ENCODE measurements at regions not wholly inside any gene's neighbourhood (a gene's known extent, or its start where the extent isn't known, plus 50 kb on each side); places are given as distances from the start of the nearest gene placed in this dataset.

DNA sequence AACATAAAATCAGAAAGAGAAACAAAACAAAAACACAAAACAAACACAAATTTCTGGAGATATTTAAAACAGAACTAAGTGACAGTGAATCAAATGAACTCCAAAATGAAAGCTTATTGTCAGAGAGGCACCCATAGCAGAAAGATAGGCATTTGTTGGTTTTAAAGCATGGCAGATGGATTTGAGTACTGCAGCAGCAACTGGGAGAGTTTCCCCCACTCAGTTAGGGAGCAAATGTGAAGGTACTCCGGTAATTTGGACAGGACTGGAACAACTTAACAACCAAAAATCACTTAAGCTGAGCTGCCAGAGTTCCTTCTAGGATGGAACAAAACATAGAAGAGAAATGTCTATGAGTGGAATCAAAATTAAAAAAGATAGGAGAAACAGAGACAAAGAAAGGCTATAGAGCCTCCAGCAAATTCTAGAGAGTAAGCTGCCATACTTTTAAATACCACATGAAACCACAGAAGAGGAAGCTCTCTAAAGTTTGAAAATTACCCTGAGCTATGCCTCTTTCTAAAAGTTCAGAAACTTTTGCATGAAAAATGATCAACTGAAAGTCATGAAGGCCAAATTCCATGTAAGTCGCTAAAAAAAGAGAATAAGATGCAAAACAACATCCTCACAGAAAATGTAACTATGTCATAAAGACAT lies 1248.3 kb upstream of the USP15 start:
- H3K4me3 ChIP-seq (ENCODE audit: low read depth, low read length), result no peak overlapping the region
- no peak for DNase-seq (ENCODE audit: low read depth)

DNA sequence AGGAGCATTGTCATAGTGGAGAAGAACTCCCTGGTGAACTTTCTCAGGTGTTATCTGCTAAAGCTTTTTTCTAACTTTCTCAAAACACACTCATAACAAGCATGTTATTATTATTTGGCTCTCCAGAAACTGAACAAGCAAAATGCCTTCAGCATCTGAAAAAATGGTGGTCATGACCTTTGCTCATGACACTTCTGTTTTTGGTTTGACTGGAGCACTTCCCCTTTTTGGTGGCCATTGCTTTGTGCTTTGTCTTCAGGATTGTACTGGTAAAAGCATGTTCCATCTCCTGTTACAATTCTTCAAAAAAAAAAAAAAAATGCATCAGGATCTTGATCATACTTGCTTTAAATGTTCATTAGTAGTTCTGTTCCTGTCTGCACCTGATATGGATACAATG lies 1241.6 kb upstream of the USP15 start:
- H3K4me3 ChIP-seq (ENCODE audit: low read depth, low read length), result no peak overlapping the region
- no peak for DNase-seq (ENCODE audit: low read depth)

DNA sequence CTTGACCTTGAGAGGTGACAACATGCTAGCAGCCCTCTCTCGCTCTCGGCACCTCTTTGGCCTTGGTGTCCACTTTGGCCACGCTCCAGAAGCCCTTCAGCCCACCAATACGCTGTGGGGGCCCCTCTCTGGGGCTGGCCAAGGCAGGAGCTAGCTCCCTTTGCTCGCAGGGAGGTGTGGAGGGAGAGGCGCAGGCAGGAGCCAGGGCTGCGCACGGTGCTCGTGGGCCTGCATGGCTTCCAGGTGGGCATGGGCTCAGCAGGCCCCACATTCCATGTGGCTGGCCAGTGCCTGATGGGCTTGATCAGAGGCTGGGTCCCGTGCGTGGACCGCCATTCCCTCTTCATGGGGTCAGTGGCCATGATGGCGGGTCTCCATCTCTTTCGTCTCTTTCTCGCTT lies 1237.0 kb upstream of the USP15 start:
- DNase-seq (ENCODE audit: low read depth), result no peak

DNA sequence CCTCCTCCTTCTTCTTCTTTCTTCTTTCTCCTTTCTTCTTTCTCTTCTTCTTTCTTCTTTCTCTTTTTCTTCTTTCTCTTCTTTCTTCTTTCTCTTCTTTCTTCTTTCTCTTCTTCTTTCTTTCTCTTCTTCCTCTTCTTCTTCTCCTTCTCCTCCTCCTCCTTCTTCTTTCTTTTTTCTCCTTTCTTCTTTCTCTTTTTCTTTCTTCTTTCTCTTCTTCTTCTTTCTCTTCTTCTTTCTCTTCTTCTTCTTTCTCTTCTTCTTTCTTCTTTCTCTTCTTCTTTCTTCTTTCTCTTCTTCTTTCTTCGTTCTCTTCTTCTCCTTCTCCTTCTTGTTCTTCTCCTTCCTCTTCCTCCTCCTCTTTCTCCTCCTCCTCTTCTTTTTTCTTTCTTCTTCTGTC lies 1230.7 kb upstream of the USP15 start:
- no peak overlapping the region for H3K4me3 ChIP-seq (ENCODE audit: low read depth, low read length)
- DNase-seq (ENCODE audit: low read depth), result no peak

More for the DNA sequence above, 1237.0 kb upstream of the USP15 start:
- H3K4me3 ChIP-seq (ENCODE audit: low read depth, low read length), result no peak overlapping the region

DNA sequence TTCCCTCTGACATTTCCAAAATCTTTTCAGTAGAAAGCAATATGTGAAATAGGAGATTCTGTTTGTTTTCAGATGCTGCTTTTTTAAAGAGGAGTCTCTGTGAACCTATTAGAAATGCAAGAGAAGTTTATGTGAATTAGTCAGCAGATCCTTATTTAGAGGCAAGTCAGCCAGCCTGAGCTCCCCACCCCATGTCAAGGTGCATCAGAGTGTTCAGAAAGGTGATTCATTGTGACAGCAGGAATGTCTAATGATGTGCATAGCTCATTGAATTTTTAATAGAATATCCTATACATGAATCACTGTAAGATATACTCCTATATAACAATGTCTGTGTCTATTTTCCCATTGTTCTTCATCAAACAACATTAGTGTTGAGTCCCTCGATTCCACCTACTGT lies 1222.4 kb upstream of the USP15 start:
- no peak overlapping the region for H3K4me3 ChIP-seq (ENCODE audit: low read depth, low read length)
- DNase-seq (ENCODE audit: low read depth), result no peak

DNA sequence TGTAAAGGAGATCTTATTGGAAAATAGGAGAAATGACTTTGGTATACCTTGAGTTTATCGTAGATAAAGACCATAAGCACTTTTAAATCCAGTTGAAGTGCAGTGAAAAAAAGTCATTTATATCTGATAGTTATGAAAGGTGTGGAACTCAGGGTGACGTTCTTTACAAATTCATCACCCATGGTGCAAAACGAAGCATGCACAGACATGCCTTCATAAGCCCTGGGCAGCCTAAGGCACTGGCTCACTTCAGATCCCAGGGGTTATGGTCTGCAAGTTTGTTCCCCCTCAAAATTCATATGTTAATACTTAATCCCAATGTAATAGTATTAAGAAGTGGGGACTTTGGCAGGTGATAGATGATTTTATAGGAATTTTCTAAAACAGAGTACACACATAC lies 1216.4 kb upstream of the USP15 start:
- no peak overlapping the region for H3K4me3 ChIP-seq (ENCODE audit: low read depth, low read length)
- no peak for DNase-seq (ENCODE audit: low read depth)

DNA sequence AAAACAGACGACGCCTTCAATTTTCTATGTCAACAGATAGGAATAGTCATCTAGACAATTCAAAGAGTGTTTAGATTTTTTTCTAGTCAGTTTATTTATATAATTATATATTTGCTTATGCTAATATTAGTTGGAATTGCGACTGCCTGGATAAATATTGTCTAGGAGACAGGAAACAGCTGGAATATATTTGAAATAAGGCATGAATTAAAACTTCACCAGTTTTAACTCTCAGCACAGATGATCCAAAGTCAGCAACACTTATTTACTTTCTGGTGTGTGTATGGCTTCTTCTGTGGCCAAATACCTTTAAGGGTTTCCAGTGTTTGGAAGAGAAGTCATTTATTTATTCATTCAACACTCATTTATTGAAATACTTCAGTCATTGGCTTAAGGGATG lies 1215.4 kb upstream of the USP15 start:
- no peak overlapping the region for H3K4me3 ChIP-seq (ENCODE audit: low read depth, low read length)
- no peak for DNase-seq (ENCODE audit: low read depth)

DNA sequence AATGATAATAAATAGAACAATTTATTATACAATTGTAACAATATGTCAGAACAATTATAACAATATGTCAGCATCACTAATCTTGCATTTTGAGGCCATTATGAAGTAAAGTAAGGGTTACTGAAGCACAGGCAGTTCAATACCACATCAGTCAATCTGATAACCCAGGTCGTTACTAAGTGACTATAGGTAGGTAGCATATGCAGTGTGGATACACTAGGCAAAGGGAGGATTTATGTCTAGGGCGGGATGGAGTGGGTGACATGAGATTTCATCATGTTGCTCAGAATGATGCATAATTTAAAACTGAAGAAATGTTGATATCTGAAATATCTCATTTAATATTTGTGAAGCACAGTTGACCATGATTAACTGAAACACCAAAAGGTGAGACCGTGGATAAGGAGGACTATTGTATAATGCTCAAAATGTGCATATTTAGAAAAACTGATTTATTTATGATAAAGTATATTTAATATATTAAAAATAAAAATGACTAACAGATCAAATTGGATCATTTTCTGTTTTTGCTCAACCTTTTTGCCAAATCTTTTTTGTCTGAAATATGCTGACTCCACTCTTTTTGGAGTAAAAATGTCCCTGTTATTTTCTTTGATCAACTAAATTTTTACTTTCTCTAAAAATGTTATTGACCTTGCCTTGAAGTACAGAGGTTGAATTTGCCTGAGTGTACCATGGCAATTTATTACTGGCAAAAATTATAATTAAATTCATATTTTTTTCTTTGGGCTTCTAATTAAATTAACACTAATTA lies 1189.4 kb upstream of the USP15 start:
- no peak overlapping the region for H3K4me3 ChIP-seq (ENCODE audit: low read depth, low read length)
- no peak for DNase-seq (ENCODE audit: low read depth)

DNA sequence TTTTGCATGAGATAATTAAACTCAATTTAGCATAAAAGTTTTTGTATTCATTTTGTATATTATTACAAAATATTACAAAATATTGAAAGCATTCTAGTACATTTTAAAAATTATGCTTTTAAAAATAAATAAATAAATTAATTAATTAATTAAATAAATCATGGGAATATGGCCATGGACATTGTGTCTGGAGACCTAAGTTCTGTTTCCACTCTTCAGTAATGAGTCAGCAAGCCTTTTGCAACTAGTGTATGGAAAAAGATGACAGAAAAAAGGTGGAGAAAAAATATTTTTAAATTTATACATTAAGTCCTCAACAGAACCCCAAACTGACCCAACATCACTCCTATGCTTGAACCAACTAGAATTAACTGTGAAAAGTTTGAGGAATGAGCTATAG lies 1187.5 kb upstream of the USP15 start:
- no peak for DNase-seq (ENCODE audit: low read depth)

DNA sequence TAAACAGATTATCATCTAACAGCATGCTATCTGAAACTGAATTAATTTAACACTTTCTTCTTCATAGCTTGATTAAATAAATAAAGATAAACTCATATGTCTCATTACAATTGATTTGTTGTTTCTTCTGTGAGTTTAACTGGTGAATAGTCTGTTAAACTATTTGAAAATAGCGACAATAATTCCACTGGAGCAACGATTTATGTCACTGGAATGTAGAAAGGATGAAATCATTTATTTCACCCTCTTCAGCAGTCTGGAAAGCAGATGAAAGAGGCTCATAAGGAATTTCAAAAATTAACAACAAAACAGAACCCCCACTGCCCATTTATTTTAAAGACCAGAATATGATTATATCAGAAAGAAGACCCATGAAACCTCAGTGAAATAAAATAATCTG lies 1165.1 kb upstream of the USP15 start:
- no peak overlapping the region for H3K4me3 ChIP-seq (ENCODE audit: low read depth, low read length)

More for the DNA sequence above, 1187.5 kb upstream of the USP15 start:
- H3K4me3 ChIP-seq (ENCODE audit: low read depth, low read length), result no peak overlapping the region

DNA sequence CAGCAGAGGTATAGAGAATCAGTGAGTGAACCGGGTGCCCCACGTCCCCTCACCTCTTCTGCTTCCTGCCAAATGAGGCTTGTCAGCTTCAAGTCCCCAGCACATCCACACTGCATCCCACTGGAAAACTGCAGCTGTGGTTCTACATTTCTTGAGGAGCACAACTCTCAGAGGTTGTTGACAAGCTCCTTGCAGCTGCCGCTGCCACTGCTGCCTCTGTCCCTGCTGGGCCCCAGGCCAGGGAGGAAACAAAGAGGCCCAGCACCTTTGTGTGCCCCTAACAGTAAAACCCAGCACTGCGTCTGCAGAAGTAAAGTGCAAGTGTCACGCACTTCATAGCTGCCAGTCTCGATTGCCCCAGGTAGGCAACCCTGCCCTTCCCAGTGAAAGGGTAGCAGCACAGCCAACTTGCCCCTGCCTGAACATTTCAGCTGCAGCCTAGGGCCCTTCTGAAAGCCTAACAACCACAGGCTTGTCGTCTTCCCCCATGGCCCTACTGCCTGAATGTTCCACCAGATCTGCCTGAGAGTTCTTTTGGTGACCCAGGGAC lies 1162.1 kb upstream of the USP15 start:
- DNase-seq (ENCODE audit: low read depth), result no peak
- no peak overlapping the region for H3K4me3 ChIP-seq (ENCODE audit: low read depth, low read length)

More for the DNA sequence above, 1165.1 kb upstream of the USP15 start:
- DNase-seq (ENCODE audit: low read depth), result no peak

DNA sequence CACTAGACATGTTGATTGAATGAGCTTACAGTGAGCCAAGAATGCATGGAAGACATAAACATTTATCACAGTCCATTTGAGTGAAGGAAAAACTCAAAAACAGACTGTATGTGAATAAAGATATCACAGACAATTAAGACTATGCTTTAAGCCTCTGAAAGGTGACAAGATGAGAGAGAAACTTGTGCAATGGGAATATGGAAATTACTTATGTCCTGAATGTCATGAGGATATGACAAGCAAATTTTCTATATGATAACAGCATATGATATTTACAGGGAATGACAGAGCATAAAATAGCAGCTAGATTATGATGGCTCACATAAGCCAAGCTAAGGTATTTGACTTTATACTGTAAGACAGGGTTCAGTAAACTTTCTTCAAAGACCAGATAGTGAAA lies 1153.1 kb upstream of the USP15 start:
- H3K4me3 ChIP-seq (ENCODE audit: low read depth, low read length), result no peak overlapping the region
- no peak for DNase-seq (ENCODE audit: low read depth)

DNA sequence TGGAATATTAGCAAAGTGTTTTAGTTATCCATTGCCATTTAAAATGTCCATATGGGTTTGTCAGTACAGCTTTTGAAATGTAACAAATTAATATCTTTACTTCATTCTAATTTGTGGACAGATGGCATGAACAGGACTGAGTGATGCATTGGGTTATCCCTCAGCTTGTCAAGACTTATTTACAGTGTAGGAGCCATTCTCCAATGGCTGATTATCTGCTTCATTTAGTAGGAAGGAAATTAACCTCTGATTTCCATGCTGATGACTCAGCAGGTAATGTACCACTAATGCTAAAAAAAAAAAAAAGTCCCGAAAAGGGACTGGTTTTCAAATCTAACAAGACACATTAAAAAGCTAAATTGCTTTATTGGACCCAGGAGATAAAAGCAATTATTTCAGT lies 1149.0 kb upstream of the USP15 start:
- no peak for DNase-seq (ENCODE audit: low read depth)
- H3K4me3 ChIP-seq (ENCODE audit: low read depth, low read length), result no peak overlapping the region

DNA sequence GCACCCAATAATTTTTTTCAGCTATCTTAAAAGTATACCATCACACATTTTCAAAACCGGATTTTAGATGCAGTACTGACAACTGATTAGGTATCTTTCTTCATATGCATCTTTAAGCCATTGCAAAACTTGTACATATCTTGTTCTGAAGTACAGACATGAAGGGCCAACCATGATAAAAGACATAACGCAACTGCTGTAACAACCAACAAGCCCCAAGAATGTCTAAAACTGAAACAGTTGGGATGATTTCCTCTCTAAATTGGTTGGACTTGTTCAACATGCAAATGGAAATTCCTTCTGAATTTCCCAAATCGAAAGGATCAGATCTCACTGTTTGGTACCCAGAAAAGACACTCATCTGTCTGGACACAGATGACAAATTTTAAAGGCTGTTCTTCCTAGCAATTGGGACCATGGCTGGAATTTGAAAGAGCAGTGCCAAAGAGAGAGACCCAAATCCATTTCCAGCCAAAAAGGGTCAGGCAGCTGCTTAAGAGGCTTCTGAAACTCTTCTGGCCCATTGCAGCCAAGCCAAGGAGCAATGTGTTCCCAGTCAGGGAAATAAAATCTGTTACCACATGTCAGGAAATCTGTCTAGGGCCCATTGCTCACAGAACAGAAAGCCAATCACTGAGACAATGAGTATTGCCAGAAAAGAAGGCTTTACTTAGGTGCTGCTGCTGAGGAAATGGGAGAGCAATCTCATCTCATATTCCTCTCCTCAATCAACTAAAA lies 1122.4 kb upstream of the USP15 start:
- no peak overlapping the region for H3K4me3 ChIP-seq (ENCODE audit: low read depth, low read length)

DNA sequence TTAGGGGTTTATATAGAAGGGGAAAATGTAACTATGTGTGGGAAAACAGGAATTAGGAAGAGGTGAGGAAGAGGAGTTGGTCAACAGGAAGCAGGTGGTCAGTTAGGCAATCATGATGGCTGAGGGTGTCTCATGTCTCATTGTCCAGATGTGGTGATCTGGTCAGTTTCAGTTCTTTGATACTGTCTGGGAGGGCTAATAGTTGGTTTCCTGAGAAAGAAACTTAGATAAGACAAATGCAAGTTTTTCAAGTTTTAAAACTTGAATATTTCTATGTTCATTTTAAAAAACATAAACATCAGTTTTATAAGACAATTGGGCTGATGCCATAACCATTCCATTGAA lies 1121.8 kb upstream of the USP15 start:
- no peak for DNase-seq (ENCODE audit: low read depth)
- no peak overlapping the region for H3K4me3 ChIP-seq (ENCODE audit: low read depth, low read length)

More for the DNA sequence above, 1122.4 kb upstream of the USP15 start:
- DNase-seq (ENCODE audit: low read depth), result no peak

DNA sequence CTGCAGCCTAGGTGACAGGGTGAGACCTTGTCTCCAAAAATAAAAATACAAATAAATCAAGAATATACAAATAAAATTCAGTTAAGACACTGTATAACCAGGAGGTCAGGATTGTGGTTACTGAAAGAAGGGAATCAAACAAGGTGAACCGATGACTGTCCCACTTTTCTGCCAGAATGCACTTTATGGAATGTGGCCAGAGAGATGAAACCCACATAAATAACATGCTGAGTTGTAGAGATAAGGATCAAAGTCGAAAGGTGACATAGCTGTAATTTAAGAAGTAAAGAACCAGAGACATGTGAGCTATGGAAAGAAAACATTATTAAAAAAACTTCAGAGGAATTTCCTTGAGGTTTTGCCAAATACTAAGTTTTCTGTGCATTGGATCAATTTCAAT lies 1098.2 kb upstream of the USP15 start:
- DNase-seq (ENCODE audit: low read depth), result no peak
- no peak overlapping the region for H3K4me3 ChIP-seq (ENCODE audit: low read depth, low read length)

DNA sequence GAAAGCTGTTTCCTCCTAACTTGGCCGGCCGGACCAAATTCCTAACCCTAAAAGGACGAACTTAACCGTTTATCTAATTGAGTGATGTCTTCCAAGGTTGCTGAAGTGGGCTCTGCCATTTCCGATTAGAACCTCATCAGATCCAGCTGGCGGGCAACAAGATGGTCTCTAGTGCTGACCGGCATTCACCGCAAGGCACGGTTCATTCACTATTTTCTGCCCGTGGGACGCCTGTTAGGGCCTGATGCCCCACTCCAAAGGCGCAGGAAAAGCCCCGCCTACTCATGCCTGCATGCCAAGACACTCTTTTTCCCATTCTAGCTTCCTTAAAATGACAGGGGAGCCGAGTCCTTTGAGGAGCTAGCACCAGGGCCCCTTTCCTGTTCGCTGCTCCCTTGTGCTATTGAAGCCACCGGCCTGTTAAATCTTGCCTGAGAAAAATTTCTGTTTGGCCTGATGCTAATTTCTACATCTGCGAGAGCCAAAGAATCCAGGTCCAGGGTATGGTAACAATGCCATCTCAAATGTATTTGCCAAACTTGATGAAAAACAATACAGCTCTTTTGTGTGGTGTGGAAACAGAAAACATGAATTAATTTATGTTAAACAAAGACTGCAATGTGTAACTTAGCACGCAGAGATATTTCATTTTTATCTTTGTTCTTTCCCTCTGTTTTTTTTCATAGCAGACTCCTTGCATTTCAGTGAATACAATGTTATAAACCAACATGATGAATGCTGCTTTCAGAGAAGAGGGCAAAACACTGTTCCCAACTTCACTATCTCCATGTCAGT lies 1071.2 kb upstream of the USP15 start:
- DNase-seq (ENCODE audit: low read depth), result no peak
- H3K4me3 ChIP-seq (ENCODE audit: low read depth, low read length), result no peak overlapping the region

DNA sequence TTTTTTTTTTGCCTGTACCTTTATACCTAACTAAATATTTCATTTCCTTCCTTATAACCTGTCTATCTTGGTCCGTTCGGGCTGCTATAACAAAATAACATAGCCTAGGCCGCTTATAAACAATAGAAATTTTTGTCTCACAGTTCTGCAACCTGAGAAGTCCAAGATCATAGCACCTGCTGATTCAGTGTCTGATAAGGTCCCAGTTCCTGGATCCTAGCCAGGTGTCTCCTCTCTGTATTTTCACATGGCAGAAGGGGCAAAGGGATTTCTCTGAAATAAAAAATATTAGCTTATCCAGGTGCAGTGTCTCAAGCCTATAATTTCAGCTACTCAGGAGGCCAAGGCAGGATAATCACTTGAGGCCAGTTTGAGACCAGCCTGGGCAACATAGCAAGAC lies 1046.6 kb upstream of the USP15 start:
- no peak for DNase-seq (ENCODE audit: low read depth)

DNA sequence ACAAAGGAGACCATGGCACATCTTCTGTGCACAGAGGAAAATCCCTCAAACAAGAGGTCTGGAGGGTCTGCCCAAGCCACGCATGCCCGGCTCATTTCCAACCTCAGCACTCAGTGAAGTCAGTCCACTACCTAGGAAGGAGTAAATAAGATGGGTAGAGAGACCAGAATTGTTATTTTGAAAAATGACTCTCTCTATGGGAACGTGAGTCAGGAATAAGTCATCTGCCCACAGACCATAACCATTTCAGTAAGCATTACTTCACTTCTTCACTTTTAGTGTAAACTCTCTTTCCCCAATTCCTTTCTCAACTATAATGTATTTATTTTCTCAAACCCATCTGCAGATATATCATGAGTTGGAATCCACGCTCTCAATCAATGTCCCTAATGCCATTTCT lies 1039.9 kb upstream of the USP15 start:
- DNase-seq (ENCODE audit: low read depth), result no peak
- no peak overlapping the region for H3K4me3 ChIP-seq (ENCODE audit: low read depth, low read length)

More for the DNA sequence above, 1046.6 kb upstream of the USP15 start:
- no peak overlapping the region for H3K4me3 ChIP-seq (ENCODE audit: low read depth, low read length)

DNA sequence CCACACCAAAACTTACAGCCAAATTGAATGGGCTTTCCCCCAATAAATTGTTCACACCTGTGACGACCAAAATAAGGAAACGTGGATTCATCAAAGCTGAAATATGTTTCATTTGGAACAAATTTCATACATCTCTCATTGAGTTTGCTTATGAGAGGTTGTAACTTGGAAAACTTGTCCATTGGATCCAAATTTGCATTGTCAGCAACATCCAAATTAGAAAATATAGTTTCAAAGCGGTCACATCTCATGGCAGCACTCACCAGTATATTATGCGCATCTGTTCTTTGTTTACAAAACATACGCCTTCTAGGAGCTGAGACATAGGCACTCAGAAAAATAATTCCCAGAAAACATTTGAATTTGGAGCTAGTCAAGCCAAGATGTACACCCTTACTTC lies 1028.2 kb upstream of the USP15 start:
- no peak for DNase-seq (ENCODE audit: low read depth)
- no peak overlapping the region for H3K4me3 ChIP-seq (ENCODE audit: low read depth, low read length)

All from skeletal muscle cell (primary cell).